ENCODE measurements at regions not wholly inside any gene's neighbourhood (a gene's known extent, or its start where the extent isn't known, plus 50 kb on each side); places are given as distances from the start of the nearest gene placed in this dataset.

DNA sequence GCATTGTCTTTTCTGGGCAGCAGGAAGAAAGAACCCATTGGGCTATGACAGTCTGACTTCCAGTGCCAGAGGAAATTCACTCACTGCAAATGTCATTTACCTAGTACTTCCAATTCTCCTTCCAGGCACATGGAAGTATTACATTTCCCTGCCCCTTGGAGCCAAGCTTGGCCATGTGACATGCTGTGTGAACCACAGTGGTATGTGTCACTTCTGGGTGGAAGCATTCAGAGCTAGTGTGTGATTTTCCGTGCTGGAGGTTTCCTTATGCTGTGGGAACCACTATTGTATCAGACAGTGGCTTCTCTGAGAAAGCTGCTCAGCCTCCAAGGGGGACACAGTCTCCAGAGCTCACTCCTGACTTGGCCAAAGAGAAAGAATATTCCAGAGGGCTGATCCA, 387.6 kb downstream of the CDC5L start:
- H3K4me2 ChIP-seq (ENCODE audit: low read depth, low read length, poor library complexity, severe bottlenecking): no peak overlapping the region
- no peaks in the 10 kb centered on the region for H3K79me2 ChIP-seq (ENCODE audit: insufficient read depth, low read length)
- no peaks in the 10 kb centered on the region for H4K20me1 ChIP-seq (ENCODE audit: insufficient read depth, low read length, poor library complexity, severe bottlenecking)
- H3K9me3 ChIP-seq (ENCODE audit: insufficient read depth, low read depth, low read length): no peaks in the 10 kb centered on the region
- TF ChIP-seq, protein P1, sequence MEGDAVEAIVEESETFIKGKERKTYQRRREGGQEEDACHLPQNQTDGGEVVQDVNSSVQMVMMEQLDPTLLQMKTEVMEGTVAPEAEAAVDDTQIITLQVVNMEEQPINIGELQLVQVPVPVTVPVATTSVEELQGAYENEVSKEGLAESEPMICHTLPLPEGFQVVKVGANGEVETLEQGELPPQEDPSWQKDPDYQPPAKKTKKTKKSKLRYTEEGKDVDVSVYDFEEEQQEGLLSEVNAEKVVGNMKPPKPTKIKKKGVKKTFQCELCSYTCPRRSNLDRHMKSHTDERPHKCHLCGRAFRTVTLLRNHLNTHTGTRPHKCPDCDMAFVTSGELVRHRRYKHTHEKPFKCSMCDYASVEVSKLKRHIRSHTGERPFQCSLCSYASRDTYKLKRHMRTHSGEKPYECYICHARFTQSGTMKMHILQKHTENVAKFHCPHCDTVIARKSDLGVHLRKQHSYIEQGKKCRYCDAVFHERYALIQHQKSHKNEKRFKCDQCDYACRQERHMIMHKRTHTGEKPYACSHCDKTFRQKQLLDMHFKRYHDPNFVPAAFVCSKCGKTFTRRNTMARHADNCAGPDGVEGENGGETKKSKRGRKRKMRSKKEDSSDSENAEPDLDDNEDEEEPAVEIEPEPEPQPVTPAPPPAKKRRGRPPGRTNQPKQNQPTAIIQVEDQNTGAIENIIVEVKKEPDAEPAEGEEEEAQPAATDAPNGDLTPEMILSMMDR (conservative IDR thresholded peaks at IDR 0.05; ENCODE audit: low read length): no peak
- no peak for TF ChIP-seq EZH2phosphoT487 (IDR thresholded peaks at IDR 0.05; ENCODE audit: borderline replicate concordance)
- H2AFZ ChIP-seq (ENCODE audit: low read length): no peak overlapping the region
- no peak overlapping the region for H3K9ac ChIP-seq (ENCODE audit: low read depth, low read length, poor library complexity, severe bottlenecking)
- no peaks in the 10 kb centered on the region for H3K36me3 ChIP-seq (ENCODE audit: insufficient read depth, low read length)
- H3K27me3 ChIP-seq (ENCODE audit: insufficient read depth, low read length, poor library complexity, severe bottlenecking): no peaks in the 10 kb centered on the region
- no peaks in the 10 kb centered on the region for H3K9me2 ChIP-seq (replicated peaks; ENCODE audit: low read depth, low read length)
- H3K4me3 ChIP-seq (ENCODE audit: low read length, poor library complexity, severe bottlenecking): no peak overlapping the region
- no peaks in the 10 kb centered on the region for H3F3A ChIP-seq (ENCODE audit: low read depth)
- no peaks in the 10 kb centered on the region for H3K4me1 ChIP-seq (ENCODE audit: insufficient read depth, low read length, poor library complexity, severe bottlenecking)

DNA sequence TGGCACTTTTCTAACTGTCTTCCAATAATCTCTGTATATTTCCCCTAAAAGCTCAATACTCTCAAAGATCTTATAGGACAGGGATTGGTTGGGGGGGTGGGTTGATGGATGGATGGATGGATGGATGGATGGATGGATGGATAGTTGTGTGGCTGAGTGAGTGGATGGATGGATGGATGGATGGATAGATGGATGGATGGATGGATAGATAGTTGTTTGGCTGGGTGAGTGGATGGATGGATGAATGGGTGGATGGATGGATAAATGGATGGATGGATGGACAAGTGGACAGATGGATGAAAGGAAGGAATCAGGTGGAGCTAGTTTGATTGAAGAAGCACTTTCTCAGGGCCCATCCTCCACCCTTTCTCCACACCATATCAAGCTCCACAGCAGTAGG, 388.8 kb downstream of the CDC5L start:
- Histone ChIP-seq H3K4me2 (ENCODE audit: low read depth, low read length, poor library complexity, severe bottlenecking) (no peak overlapping the region), H4K20me1 (ENCODE audit: insufficient read depth, low read length, poor library complexity, severe bottlenecking) (no peaks in the 10 kb centered on the region), H3K9me2 (replicated peaks; ENCODE audit: low read depth, low read length) (no peaks in the 10 kb centered on the region), H3K4me3 (ENCODE audit: low read length, poor library complexity, severe bottlenecking) (no peak overlapping the region), H2AFZ (ENCODE audit: low read length) (no peak overlapping the region), H3K36me3 (ENCODE audit: insufficient read depth, low read length) (no peaks in the 10 kb centered on the region), H3F3A (ENCODE audit: low read depth) (no peaks in the 10 kb centered on the region), H3K9me3 (ENCODE audit: insufficient read depth, low read depth, low read length) (no peaks in the 10 kb centered on the region), H3K79me2 (ENCODE audit: insufficient read depth, low read length) (no peaks in the 10 kb centered on the region), H3K27me3 (ENCODE audit: insufficient read depth, low read length, poor library complexity, severe bottlenecking) (no peaks in the 10 kb centered on the region), H3K9ac (ENCODE audit: low read depth, low read length, poor library complexity, severe bottlenecking) (no peak overlapping the region), H3K4me1 (ENCODE audit: insufficient read depth, low read length, poor library complexity, severe bottlenecking) (no peaks in the 10 kb centered on the region)
- TF ChIP-seq EZH2phosphoT487 (IDR thresholded peaks at IDR 0.05; ENCODE audit: borderline replicate concordance): no peak
- TF ChIP-seq, protein P1 (conservative IDR thresholded peaks at IDR 0.05; ENCODE audit: low read length): no peak

DNA sequence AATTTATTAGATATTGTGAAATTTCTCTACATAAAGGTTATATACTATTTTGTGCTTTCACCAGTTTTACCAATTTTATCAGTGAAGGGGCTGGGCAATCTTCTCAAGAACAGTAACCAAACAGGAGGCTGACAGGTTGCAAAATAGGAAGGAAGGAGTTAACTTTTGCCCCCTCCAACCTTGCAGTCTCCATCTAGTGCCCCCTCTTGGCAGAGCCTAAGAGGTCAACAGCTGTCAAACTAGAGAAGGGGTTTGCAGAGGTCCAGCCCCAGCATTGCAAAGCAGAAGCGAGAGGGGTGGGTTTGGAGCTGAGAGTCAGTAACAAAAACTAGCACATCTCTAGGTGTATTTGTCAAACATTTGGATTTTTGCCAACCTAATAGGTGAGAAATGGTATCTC, 391.0 kb downstream of the CDC5L start:
- H3K9ac ChIP-seq (ENCODE audit: low read depth, low read length, poor library complexity, severe bottlenecking): no peak overlapping the region
- TF ChIP-seq EZH2phosphoT487 (IDR thresholded peaks at IDR 0.05; ENCODE audit: borderline replicate concordance): no peak
- TF ChIP-seq, protein P1 (conservative IDR thresholded peaks at IDR 0.05; ENCODE audit: low read length): peak; percentile 40
- no peaks in the 10 kb centered on the region for H3K27me3 ChIP-seq (ENCODE audit: insufficient read depth, low read length, poor library complexity, severe bottlenecking)
- H3K9me3 ChIP-seq (ENCODE audit: insufficient read depth, low read depth, low read length): no peaks in the 10 kb centered on the region
- no peak overlapping the region for H2AFZ ChIP-seq (ENCODE audit: low read length)
- no peak overlapping the region for H3K4me2 ChIP-seq (ENCODE audit: low read depth, low read length, poor library complexity, severe bottlenecking)
- H4K20me1 ChIP-seq (ENCODE audit: insufficient read depth, low read length, poor library complexity, severe bottlenecking): no peaks in the 10 kb centered on the region
- no peaks in the 10 kb centered on the region for H3K79me2 ChIP-seq (ENCODE audit: insufficient read depth, low read length)
- no peaks in the 10 kb centered on the region for H3K36me3 ChIP-seq (ENCODE audit: insufficient read depth, low read length)
- H3K4me3 ChIP-seq (ENCODE audit: low read length, poor library complexity, severe bottlenecking): no peak overlapping the region
- H3K4me1 ChIP-seq (ENCODE audit: insufficient read depth, low read length, poor library complexity, severe bottlenecking): peaks cover 3% of the 10 kb centered on the region
- no peaks in the 10 kb centered on the region for H3K9me2 ChIP-seq (replicated peaks; ENCODE audit: low read depth, low read length)
- no peaks in the 10 kb centered on the region for H3F3A ChIP-seq (ENCODE audit: low read depth)

Measured in Loucy (cell line).